A549 (cell line): ENCODE measurements at regions not wholly inside any gene's neighbourhood (a gene's known extent, or its start where the extent isn't known, plus 50 kb on each side); places are given as distances from the start of the nearest gene placed in this dataset.

ENCODE experiments used
- BHLHE40 ChIP-seq: IDR thresholded peaks from 2 replicates; pipeline ENCODE4 v1.6.1; 2012; ENCODE audit warnings: low read depth, low read length, inconsistent platforms
- EP300 ChIP-seq, 2 experiments: fragments of >200 bp; sonication (Bioruptor Twin); formaldehyde crosslinking; IDR thresholded peaks; 2 replicates in 1 of 2; 3 replicates in 1 of 2; pipeline ENCODE4 v1.6.1; 2016 to 2017
- MAZ ChIP-seq: fragments of 150-350 bp; IDR thresholded peaks from 2 replicates; pipeline ENCODE4 v1.6.1; 2014; ENCODE audit warnings: antibody characterized with exemption, low read depth, low read length, borderline replicate concordance
- MYC ChIP-seq: IDR thresholded peaks from 2 replicates; pipeline ENCODE4 v1.6.1; 2012; ENCODE audit warnings: mild to moderate bottlenecking, inconsistent platforms, low read length, improper control_type of control experiment, borderline replicate concordance
- RCOR1 ChIP-seq: fragments of 150-350 bp; IDR thresholded peaks from 2 replicates; pipeline ENCODE4 v1.6.1; 2014; ENCODE audit warnings: antibody characterized with exemption, low read length, low read depth
- RFX5 ChIP-seq: fragments of 450-650 bp; IDR thresholded peaks from 2 replicates; pipeline ENCODE4 v1.7.1; 2014; ENCODE audit warnings: antibody characterized with exemption, mild to moderate bottlenecking, moderate library complexity
- RNF2 ChIP-seq: fragments of 200-600 bp; sonication (generic); IDR thresholded peaks from 2 replicates; pipeline ENCODE4 v1.6.1; 2016; ENCODE audit warnings: low read depth, mild to moderate bottlenecking, antibody characterized with exemption, moderate library complexity, borderline replicate concordance
- SMC3 ChIP-seq: fragments of >200 bp; sonication (Bioruptor Twin); formaldehyde crosslinking; IDR thresholded peaks from 3 replicates; pipeline ENCODE4 v1.6.1; 2018; ENCODE audit warnings: inconsistent platforms
- TF ChIP-seq, protein P1 (sequence below): fragments of >200 bp; sonication (Bioruptor Twin); formaldehyde crosslinking; IDR thresholded peaks from 3 replicates; pipeline ENCODE4 v1.5.1; 2016
- TF ChIP-seq, protein P2 (sequence below): fragments of 200-600 bp; sonication (generic); IDR thresholded peaks from 2 replicates; pipeline ENCODE4 v1.6.1; 2016; ENCODE audit warnings: antibody characterized with exemption, mild to moderate bottlenecking, moderate library complexity
- TF ChIP-seq, protein P3 (sequence below): fragments of 250-450 bp; sonication (Bioruptor Pico); IDR thresholded peaks from 2 replicates; pipeline ENCODE4 v1.5.0; 2021; ENCODE audit warnings: mild to moderate bottlenecking, moderate library complexity, borderline replicate concordance
- TF ChIP-seq, protein P4 (sequence below): fragments of >200 bp; sonication (Bioruptor Twin); formaldehyde crosslinking; IDR thresholded peaks from 2 replicates; pipeline ENCODE4 v1.6.1; 2016

DNA sequence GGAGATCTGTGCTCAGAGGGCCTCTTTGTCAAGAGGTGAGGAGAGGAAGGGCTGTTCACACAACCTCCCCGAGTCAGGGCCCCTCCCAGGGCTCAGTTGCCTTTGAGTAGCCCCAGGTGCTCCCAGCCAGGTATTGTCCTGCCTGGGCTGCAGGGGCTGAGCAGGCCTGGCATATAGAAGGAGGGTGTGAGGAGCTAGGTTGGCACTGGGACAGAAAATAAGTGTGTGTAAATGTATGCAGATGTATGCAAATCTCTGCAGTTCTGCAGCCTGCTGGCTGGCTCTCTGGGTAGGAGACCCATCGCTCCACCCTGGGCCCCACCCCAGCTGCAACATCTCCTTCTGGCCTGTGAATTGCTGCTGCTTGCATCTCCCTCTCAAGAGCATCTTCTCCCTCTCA lies 52.4 kb downstream of the NAV1 start:
- TF ChIP-seq, protein P1, sequence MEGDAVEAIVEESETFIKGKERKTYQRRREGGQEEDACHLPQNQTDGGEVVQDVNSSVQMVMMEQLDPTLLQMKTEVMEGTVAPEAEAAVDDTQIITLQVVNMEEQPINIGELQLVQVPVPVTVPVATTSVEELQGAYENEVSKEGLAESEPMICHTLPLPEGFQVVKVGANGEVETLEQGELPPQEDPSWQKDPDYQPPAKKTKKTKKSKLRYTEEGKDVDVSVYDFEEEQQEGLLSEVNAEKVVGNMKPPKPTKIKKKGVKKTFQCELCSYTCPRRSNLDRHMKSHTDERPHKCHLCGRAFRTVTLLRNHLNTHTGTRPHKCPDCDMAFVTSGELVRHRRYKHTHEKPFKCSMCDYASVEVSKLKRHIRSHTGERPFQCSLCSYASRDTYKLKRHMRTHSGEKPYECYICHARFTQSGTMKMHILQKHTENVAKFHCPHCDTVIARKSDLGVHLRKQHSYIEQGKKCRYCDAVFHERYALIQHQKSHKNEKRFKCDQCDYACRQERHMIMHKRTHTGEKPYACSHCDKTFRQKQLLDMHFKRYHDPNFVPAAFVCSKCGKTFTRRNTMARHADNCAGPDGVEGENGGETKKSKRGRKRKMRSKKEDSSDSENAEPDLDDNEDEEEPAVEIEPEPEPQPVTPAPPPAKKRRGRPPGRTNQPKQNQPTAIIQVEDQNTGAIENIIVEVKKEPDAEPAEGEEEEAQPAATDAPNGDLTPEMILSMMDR, result no peak
- TF ChIP-seq BHLHE40 (no peak), SMC3 (no peak), RFX5 (no peak), RNF2 (no peak), MAZ (no peak), RCOR1 (no peak), MYC (no peak), EP300 (IDR thresholded peaks at IDR 0.05) (no peak)
- TF ChIP-seq, protein P2, sequence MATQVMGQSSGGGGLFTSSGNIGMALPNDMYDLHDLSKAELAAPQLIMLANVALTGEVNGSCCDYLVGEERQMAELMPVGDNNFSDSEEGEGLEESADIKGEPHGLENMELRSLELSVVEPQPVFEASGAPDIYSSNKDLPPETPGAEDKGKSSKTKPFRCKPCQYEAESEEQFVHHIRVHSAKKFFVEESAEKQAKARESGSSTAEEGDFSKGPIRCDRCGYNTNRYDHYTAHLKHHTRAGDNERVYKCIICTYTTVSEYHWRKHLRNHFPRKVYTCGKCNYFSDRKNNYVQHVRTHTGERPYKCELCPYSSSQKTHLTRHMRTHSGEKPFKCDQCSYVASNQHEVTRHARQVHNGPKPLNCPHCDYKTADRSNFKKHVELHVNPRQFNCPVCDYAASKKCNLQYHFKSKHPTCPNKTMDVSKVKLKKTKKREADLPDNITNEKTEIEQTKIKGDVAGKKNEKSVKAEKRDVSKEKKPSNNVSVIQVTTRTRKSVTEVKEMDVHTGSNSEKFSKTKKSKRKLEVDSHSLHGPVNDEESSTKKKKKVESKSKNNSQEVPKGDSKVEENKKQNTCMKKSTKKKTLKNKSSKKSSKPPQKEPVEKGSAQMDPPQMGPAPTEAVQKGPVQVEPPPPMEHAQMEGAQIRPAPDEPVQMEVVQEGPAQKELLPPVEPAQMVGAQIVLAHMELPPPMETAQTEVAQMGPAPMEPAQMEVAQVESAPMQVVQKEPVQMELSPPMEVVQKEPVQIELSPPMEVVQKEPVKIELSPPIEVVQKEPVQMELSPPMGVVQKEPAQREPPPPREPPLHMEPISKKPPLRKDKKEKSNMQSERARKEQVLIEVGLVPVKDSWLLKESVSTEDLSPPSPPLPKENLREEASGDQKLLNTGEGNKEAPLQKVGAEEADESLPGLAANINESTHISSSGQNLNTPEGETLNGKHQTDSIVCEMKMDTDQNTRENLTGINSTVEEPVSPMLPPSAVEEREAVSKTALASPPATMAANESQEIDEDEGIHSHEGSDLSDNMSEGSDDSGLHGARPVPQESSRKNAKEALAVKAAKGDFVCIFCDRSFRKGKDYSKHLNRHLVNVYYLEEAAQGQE, result no peak
- TF ChIP-seq, protein P3, sequence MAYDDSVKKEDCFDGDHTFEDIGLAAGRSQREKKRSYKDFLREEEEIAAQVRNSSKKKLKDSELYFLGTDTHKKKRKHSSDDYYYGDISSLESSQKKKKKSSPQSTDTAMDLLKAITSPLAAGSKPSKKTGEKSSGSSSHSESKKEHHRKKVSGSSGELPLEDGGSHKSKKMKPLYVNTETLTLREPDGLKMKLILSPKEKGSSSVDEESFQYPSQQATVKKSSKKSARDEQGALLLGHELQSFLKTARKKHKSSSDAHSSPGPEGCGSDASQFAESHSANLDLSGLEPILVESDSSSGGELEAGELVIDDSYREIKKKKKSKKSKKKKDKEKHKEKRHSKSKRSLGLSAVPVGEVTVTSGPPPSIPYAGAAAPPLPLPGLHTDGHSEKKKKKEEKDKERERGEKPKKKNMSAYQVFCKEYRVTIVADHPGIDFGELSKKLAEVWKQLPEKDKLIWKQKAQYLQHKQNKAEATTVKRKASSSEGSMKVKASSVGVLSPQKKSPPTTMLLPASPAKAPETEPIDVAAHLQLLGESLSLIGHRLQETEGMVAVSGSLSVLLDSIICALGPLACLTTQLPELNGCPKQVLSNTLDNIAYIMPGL (CRISPR knock-in tag), result no peak
- TF ChIP-seq, protein P4, sequence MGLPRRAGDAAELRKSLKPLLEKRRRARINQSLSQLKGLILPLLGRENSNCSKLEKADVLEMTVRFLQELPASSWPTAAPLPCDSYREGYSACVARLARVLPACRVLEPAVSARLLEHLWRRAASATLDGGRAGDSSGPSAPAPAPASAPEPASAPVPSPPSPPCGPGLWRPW, result no peak
